ENCODE measurements at regions not wholly inside any gene's neighbourhood (a gene's known extent, or its start where the extent isn't known, plus 50 kb on each side); places are given as distances from the start of the nearest gene placed in this dataset.

DNA sequence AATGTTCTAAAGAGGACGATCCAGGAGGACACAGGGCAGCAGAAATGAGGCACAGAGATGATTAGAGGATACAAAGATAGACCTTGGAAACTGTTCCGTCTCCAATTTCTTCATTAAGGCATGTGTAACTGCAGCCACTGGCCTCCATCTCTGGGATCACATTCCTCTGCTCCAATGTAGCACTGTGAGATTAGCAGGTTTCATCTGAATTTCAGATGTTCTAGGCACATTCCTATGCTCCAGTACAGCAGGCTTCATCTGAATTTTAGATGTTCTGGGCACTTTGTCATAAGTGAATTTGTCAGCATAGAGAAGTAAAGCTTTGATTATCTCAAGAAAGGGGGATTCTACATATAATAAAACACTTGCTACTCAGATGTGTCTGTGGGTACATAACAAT, 671.4 kb downstream of the MTRR start:
- H3K27me3 ChIP-seq (ENCODE audit: insufficient read depth): no peaks in the 10 kb centered on the region
- ChIA-PET POLR2A (no interaction called here), CTCF (no interaction called here)
- no peaks in the 10 kb centered on the region for H3F3A ChIP-seq (replicated peaks; ENCODE audit: insufficient read depth)
- H2AFZ ChIP-seq (ENCODE audit: low read depth): no peak overlapping the region
- no peak overlapping the region for H3K4me3 ChIP-seq (ENCODE audit: low read depth in 2 of 2, low read length in 1 of 2)
- no peak overlapping the region for H3K4me2 ChIP-seq
- 20% methylated on average over 2 of the region's 2 CpGs for WGBS (ENCODE audit: low lambda C conversion rate)
- no peaks in the 10 kb centered on the region for H3K36me3 ChIP-seq (replicated peaks in 1 of 2; ENCODE audit: control insufficient read depth in 1 of 2, insufficient read depth in 2 of 2, low read length in 1 of 2)
- H4K20me1 ChIP-seq (ENCODE audit: insufficient read depth): no peaks in the 10 kb centered on the region
- H3K4me1 ChIP-seq (ENCODE audit: control insufficient read depth in 1 of 2, insufficient read depth in 2 of 2, low read depth in 1 of 2, low read length in 1 of 2): no peaks in the 10 kb centered on the region
- TF ChIP-seq FOXJ3 (CRISPR knock-in tag; IDR thresholded peaks at IDR 0.05) (no peak), MEF2A (IDR thresholded peaks at IDR 0.05; ENCODE audit: borderline replicate concordance, low read depth) (no peak), GABPA (IDR thresholded peaks at IDR 0.05; ENCODE audit: low read depth) (no peak), FOXM1 (IDR thresholded peaks at IDR 0.05; ENCODE audit: low read depth) (no peak), TAF1 (IDR thresholded peaks at IDR 0.05; ENCODE audit: borderline replicate concordance, low read depth, low read length) (no peak), RAD21 (IDR thresholded peaks at IDR 0.05; ENCODE audit: low read length) (no peak), GATA2 (CRISPR knock-in tag; IDR thresholded peaks at IDR 0.05) (no peak)
- TF ChIP-seq, protein P1, sequence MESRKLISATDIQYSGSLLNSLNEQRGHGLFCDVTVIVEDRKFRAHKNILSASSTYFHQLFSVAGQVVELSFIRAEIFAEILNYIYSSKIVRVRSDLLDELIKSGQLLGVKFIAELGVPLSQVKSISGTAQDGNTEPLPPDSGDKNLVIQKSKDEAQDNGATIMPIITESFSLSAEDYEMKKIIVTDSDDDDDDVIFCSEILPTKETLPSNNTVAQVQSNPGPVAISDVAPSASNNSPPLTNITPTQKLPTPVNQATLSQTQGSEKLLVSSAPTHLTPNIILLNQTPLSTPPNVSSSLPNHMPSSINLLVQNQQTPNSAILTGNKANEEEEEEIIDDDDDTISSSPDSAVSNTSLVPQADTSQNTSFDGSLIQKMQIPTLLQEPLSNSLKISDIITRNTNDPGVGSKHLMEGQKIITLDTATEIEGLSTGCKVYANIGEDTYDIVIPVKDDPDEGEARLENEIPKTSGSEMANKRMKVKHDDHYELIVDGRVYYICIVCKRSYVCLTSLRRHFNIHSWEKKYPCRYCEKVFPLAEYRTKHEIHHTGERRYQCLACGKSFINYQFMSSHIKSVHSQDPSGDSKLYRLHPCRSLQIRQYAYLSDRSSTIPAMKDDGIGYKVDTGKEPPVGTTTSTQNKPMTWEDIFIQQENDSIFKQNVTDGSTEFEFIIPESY (IDR thresholded peaks at IDR 0.05; ENCODE audit: borderline replicate concordance, low read depth): no peak
- TF ChIP-seq, protein P2, sequence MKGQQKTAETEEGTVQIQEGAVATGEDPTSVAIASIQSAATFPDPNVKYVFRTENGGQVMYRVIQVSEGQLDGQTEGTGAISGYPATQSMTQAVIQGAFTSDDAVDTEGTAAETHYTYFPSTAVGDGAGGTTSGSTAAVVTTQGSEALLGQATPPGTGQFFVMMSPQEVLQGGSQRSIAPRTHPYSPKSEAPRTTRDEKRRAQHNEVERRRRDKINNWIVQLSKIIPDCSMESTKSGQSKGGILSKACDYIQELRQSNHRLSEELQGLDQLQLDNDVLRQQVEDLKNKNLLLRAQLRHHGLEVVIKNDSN (IDR thresholded peaks at IDR 0.05; ENCODE audit: borderline replicate concordance, low read depth): no peak
- H3K9me2 ChIP-seq: no peaks in the 10 kb centered on the region
- no peak overlapping the region for H3K9ac ChIP-seq
- H3K9me3 ChIP-seq: no peaks in the 10 kb centered on the region
- DNase-seq: no peak
- H3K27ac ChIP-seq (ENCODE audit: low read depth in 2 of 2, low read length in 1 of 2): no peak overlapping the region
- H3K79me2 ChIP-seq (ENCODE audit: insufficient read depth): no peaks in the 10 kb centered on the region

DNA sequence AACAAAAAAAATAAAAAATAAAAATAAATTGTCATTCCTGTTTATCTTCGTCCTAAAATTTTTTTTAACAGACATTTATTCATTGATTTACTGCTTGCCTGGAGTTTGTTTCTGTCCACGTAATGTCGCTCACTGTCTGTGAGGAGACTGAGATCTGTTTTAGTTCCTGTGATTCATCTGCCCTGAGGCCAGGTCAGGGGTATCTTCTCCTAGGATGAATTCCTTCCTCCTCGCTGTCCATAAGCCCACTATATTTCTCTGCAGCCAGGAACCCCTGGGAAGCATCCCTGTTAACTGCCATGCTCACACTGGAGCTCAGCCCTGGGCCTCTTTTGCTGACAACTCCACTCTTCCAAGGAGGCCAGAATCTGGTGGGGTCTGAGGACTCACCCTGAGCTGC, 682.0 kb downstream of the MTRR start:
- Histone ChIP-seq H3K36me3 (replicated peaks in 1 of 2; ENCODE audit: control insufficient read depth in 1 of 2, insufficient read depth in 2 of 2, low read length in 1 of 2) (no peaks in the 10 kb centered on the region), H3K4me1 (ENCODE audit: control insufficient read depth in 1 of 2, insufficient read depth in 2 of 2, low read depth in 1 of 2, low read length in 1 of 2) (no peaks in the 10 kb centered on the region), H2AFZ (ENCODE audit: low read depth) (no peak overlapping the region), H3K9me3 (no peaks in the 10 kb centered on the region), H3K4me3 (ENCODE audit: low read depth in 2 of 2, low read length in 1 of 2) (no peak overlapping the region), H3K79me2 (ENCODE audit: insufficient read depth) (no peaks in the 10 kb centered on the region), H3K4me2 (no peak overlapping the region), H3K27ac (ENCODE audit: low read depth in 2 of 2, low read length in 1 of 2) (no peak overlapping the region), H3K9me2 (no peaks in the 10 kb centered on the region), H3F3A (replicated peaks; ENCODE audit: insufficient read depth) (no peaks in the 10 kb centered on the region), H3K27me3 (ENCODE audit: insufficient read depth) (no peaks in the 10 kb centered on the region), H3K9ac (no peak overlapping the region), H4K20me1 (ENCODE audit: insufficient read depth) (no peaks in the 10 kb centered on the region)
- CTCF ChIA-PET: no interaction called here
- TF ChIP-seq, protein P2 (IDR thresholded peaks at IDR 0.05; ENCODE audit: borderline replicate concordance, low read depth): no peak
- TF ChIP-seq GABPA (IDR thresholded peaks at IDR 0.05; ENCODE audit: low read depth) (no peak), NFIC (IDR thresholded peaks at IDR 0.05; ENCODE audit: borderline replicate concordance) (no peak), TAF1 (IDR thresholded peaks at IDR 0.05; ENCODE audit: borderline replicate concordance, low read depth, low read length) (no peak), RAD21 (IDR thresholded peaks at IDR 0.05; ENCODE audit: low read length) (no peak), NRF1 (IDR thresholded peaks at IDR 0.05; ENCODE audit: low read depth, low read length) (no peak)
- TF ChIP-seq, protein P3, sequence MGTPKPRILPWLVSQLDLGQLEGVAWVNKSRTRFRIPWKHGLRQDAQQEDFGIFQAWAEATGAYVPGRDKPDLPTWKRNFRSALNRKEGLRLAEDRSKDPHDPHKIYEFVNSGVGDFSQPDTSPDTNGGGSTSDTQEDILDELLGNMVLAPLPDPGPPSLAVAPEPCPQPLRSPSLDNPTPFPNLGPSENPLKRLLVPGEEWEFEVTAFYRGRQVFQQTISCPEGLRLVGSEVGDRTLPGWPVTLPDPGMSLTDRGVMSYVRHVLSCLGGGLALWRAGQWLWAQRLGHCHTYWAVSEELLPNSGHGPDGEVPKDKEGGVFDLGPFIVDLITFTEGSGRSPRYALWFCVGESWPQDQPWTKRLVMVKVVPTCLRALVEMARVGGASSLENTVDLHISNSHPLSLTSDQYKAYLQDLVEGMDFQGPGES (IDR thresholded peaks at IDR 0.05; ENCODE audit: low read depth, low read length): no peak
- TF ChIP-seq, protein P4, sequence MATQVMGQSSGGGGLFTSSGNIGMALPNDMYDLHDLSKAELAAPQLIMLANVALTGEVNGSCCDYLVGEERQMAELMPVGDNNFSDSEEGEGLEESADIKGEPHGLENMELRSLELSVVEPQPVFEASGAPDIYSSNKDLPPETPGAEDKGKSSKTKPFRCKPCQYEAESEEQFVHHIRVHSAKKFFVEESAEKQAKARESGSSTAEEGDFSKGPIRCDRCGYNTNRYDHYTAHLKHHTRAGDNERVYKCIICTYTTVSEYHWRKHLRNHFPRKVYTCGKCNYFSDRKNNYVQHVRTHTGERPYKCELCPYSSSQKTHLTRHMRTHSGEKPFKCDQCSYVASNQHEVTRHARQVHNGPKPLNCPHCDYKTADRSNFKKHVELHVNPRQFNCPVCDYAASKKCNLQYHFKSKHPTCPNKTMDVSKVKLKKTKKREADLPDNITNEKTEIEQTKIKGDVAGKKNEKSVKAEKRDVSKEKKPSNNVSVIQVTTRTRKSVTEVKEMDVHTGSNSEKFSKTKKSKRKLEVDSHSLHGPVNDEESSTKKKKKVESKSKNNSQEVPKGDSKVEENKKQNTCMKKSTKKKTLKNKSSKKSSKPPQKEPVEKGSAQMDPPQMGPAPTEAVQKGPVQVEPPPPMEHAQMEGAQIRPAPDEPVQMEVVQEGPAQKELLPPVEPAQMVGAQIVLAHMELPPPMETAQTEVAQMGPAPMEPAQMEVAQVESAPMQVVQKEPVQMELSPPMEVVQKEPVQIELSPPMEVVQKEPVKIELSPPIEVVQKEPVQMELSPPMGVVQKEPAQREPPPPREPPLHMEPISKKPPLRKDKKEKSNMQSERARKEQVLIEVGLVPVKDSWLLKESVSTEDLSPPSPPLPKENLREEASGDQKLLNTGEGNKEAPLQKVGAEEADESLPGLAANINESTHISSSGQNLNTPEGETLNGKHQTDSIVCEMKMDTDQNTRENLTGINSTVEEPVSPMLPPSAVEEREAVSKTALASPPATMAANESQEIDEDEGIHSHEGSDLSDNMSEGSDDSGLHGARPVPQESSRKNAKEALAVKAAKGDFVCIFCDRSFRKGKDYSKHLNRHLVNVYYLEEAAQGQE (IDR thresholded peaks at IDR 0.05; ENCODE audit: low read depth, low read length): no peak
- POLR2A ChIA-PET: no interaction called here
- no peak for DNase-seq
- WGBS (ENCODE audit: low lambda C conversion rate): 28% methylated on average over 4 of the region's 4 CpGs

All from SK-N-SH (cell line).